GM23338 (cell line): ENCODE measurements at regions not wholly inside any gene's neighbourhood (a gene's known extent, or its start where the extent isn't known, plus 50 kb on each side); places are given as distances from the start of the nearest gene placed in this dataset.

Experiments
- ATAC-seq: fragments of 200-7000 bp; cut with Tn5 transposase; 3 replicates; pipeline ENCODE4 v1.9.1; 2020
- DNase-seq: peaks from one replicate; pipeline ENCODE4 v3.0.0-alpha.2; 2015; ENCODE audit warnings: low spot score
- H2AFZ ChIP-seq: fragments of 200-600 bp; sonication (generic); 2 replicates; pipeline ENCODE4 v1.8.0; 2016; ENCODE audit warnings: antibody characterized with exemption, mild to moderate bottlenecking, moderate library complexity
- H3F3A ChIP-seq: fragments of 200-600 bp; sonication (generic); replicated peaks from 2 replicates; pipeline ENCODE4 v1.8.0; 2017; ENCODE audit warnings: antibody characterized with exemption, mixed run types, low read depth
- H3K27ac ChIP-seq: fragments of 200-600 bp; sonication (generic); 2 replicates; pipeline ENCODE4 v1.6.1; 2016; ENCODE audit warnings: low read depth
- H3K27me3 ChIP-seq: fragments of 200-600 bp; sonication (generic); 2 replicates; pipeline ENCODE4 v1.8.0; 2016; ENCODE audit warnings: mild to moderate bottlenecking, mixed run types, moderate library complexity; ENCODE audit not compliant: insufficient read depth
- H3K36me3 ChIP-seq: fragments of 200-600 bp; sonication (generic); 2 replicates; pipeline ENCODE4 v1.8.0; 2016; ENCODE audit warnings: mild to moderate bottlenecking; ENCODE audit not compliant: insufficient read depth
- H3K4me1 ChIP-seq: fragments of 200-600 bp; sonication (generic); 2 replicates; pipeline ENCODE4 v1.8.0; 2016; ENCODE audit warnings: mild to moderate bottlenecking, moderate library complexity; ENCODE audit not compliant: insufficient read depth
- H3K4me2 ChIP-seq: fragments of 200-600 bp; sonication (generic); 2 replicates; pipeline ENCODE4 v1.7.1; 2017; ENCODE audit warnings: mixed run types
- H3K4me3 ChIP-seq: fragments of 200-600 bp; sonication (generic); 2 replicates; pipeline ENCODE4 v1.6.1; 2016; ENCODE audit warnings: mixed run types
- H3K79me2 ChIP-seq: fragments of 200-600 bp; sonication (generic); replicated peaks from 2 replicates; pipeline ENCODE4 v1.8.0; 2017; ENCODE audit warnings: mild to moderate bottlenecking; ENCODE audit not compliant: insufficient read depth
- H3K9me2 ChIP-seq: fragments of 200-600 bp; sonication (generic); 2 replicates; pipeline ENCODE4 v1.8.0; 2017; ENCODE audit not compliant: insufficient read depth
- H4K20me1 ChIP-seq: fragments of 200-600 bp; sonication (generic); replicated peaks from 2 replicates; pipeline ENCODE4 v1.8.0; 2017; ENCODE audit warnings: mild to moderate bottlenecking; ENCODE audit not compliant: insufficient read depth
- H3K27ac Mint-ChIP-seq: 2 replicates; pipeline ENCODE4 v1.8.0; 2020; ENCODE audit warnings: inconsistent platforms, mild to moderate bottlenecking, moderate library complexity, mixed read lengths
- H3K27me3 Mint-ChIP-seq: 3 replicates; pipeline ENCODE4 v1.8.0; 2022; ENCODE audit warnings: low read depth, mild to moderate bottlenecking, moderate library complexity, mixed read lengths, inconsistent platforms; ENCODE audit not compliant: insufficient read depth, poor library complexity
- H3K36me3 Mint-ChIP-seq: 3 replicates; pipeline ENCODE4 v1.8.0; 2021; ENCODE audit warnings: low read depth, mild to moderate bottlenecking, inconsistent platforms, moderate library complexity, mixed read lengths
- H3K4me1 Mint-ChIP-seq: 3 replicates; pipeline ENCODE4 v1.8.0; 2020; ENCODE audit warnings: mild to moderate bottlenecking, inconsistent platforms, mixed read lengths
- H3K4me3 Mint-ChIP-seq: 3 replicates; pipeline ENCODE4 v1.8.0; 2021; ENCODE audit warnings: moderate library complexity, mild to moderate bottlenecking, inconsistent platforms, mixed read lengths
- H3K9me3 Mint-ChIP-seq: 3 replicates; pipeline ENCODE4 v1.8.0; 2020; ENCODE audit warnings: moderate library complexity, mild to moderate bottlenecking, inconsistent platforms, mixed read lengths
- CREB1 ChIP-seq: fragments of 250-450 bp; sonication (Bioruptor Pico); IDR thresholded peaks from 2 replicates; pipeline ENCODE4 v1.5.0; 2020; ENCODE audit warnings: low read depth, mild to moderate bottlenecking, moderate library complexity
- ETS1 ChIP-seq: IDR thresholded peaks from 2 replicates; pipeline ENCODE4 v1.6.1; 2016; ENCODE audit warnings: antibody characterized with exemption
- EZH2 ChIP-seq: fragments of 200-600 bp; sonication (generic); IDR thresholded peaks from one replicate; pipeline ENCODE4 v1.8.0; 2017; ENCODE audit warnings: antibody characterized with exemption, mild to moderate bottlenecking, low read depth; ENCODE audit not compliant: unreplicated experiment
- EZH2phosphoT487 ChIP-seq: fragments of 200-600 bp; sonication (generic); IDR thresholded peaks from one replicate; pipeline ENCODE4 v1.8.1; 2018; ENCODE audit warnings: antibody characterized with exemption; ENCODE audit not compliant: unreplicated experiment
- JUNB ChIP-seq: IDR thresholded peaks from one replicate; pipeline ENCODE4 v1.6.1; 2016; ENCODE audit warnings: antibody characterized with exemption; ENCODE audit not compliant: unreplicated experiment
- NANOG ChIP-seq: IDR thresholded peaks from 2 replicates; pipeline ENCODE4 v1.6.1; 2016; ENCODE audit warnings: antibody characterized with exemption, borderline replicate concordance
- POLR2AphosphoS5 ChIP-seq: IDR thresholded peaks from 2 replicates; pipeline ENCODE4 v1.6.1; 2016; ENCODE audit warnings: antibody characterized with exemption, low read depth
- STAT1 ChIP-seq: IDR thresholded peaks from one replicate; pipeline ENCODE4 v1.6.1; 2016; ENCODE audit warnings: antibody characterized with exemption; ENCODE audit not compliant: unreplicated experiment
- ZNF114 ChIP-seq: fragments of 250-450 bp; sonication (Bioruptor Pico); IDR thresholded peaks from 2 replicates; pipeline ENCODE4 v1.5.0; 2020; ENCODE audit warnings: mild to moderate bottlenecking, moderate library complexity
- TF ChIP-seq, protein P1 (sequence below): IDR thresholded peaks from one replicate; pipeline ENCODE4 v1.6.1; 2018; ENCODE audit warnings: antibody characterized with exemption; ENCODE audit not compliant: unreplicated experiment
- TF ChIP-seq, protein P2 (sequence below), 2 experiments: fragments of 200-600 bp in 1 of 2; sonication (generic) in 1 of 2; conservative IDR thresholded peaks; 2 replicates each; pipeline versions ENCODE4 v1.5.1 to v1.6.1; 2016 to 2017; ENCODE audit warnings: antibody characterized with exemption in 2 of 2, low read depth in 2 of 2, mild to moderate bottlenecking in 2 of 2, moderate library complexity in 1 of 2

DNA sequence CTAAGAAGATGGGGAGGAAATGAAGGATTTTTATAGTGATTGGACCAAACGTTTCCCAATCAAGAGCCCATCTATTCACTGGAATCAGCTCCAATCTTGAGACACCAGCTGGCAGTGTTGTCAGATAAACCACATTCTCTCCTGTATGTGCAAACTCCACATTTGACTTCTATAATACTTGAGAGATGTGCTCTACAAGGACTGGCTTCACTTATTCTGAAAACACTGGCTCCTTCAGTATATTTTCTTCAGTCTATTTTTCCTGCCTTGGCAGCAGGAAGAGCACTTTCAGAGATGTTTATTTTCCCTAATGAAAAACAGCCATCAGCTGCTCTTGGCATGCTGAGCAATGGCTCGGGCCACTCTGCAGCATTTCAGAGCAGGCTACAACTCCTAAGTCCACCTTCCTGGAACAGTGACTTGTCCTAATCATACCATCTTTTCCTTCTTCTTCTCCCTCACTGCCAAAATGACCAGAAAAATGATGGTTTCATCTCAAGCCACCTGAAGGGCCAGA, 96.9 kb upstream of the FSTL4 start:
- TF ChIP-seq NANOG (no peak), ETS1 (no peak), CREB1 (CRISPR knock-in tag) (no peak)
- TF ChIP-seq, protein P1, sequence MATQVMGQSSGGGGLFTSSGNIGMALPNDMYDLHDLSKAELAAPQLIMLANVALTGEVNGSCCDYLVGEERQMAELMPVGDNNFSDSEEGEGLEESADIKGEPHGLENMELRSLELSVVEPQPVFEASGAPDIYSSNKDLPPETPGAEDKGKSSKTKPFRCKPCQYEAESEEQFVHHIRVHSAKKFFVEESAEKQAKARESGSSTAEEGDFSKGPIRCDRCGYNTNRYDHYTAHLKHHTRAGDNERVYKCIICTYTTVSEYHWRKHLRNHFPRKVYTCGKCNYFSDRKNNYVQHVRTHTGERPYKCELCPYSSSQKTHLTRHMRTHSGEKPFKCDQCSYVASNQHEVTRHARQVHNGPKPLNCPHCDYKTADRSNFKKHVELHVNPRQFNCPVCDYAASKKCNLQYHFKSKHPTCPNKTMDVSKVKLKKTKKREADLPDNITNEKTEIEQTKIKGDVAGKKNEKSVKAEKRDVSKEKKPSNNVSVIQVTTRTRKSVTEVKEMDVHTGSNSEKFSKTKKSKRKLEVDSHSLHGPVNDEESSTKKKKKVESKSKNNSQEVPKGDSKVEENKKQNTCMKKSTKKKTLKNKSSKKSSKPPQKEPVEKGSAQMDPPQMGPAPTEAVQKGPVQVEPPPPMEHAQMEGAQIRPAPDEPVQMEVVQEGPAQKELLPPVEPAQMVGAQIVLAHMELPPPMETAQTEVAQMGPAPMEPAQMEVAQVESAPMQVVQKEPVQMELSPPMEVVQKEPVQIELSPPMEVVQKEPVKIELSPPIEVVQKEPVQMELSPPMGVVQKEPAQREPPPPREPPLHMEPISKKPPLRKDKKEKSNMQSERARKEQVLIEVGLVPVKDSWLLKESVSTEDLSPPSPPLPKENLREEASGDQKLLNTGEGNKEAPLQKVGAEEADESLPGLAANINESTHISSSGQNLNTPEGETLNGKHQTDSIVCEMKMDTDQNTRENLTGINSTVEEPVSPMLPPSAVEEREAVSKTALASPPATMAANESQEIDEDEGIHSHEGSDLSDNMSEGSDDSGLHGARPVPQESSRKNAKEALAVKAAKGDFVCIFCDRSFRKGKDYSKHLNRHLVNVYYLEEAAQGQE: no peak
- TF ChIP-seq, protein P2, sequence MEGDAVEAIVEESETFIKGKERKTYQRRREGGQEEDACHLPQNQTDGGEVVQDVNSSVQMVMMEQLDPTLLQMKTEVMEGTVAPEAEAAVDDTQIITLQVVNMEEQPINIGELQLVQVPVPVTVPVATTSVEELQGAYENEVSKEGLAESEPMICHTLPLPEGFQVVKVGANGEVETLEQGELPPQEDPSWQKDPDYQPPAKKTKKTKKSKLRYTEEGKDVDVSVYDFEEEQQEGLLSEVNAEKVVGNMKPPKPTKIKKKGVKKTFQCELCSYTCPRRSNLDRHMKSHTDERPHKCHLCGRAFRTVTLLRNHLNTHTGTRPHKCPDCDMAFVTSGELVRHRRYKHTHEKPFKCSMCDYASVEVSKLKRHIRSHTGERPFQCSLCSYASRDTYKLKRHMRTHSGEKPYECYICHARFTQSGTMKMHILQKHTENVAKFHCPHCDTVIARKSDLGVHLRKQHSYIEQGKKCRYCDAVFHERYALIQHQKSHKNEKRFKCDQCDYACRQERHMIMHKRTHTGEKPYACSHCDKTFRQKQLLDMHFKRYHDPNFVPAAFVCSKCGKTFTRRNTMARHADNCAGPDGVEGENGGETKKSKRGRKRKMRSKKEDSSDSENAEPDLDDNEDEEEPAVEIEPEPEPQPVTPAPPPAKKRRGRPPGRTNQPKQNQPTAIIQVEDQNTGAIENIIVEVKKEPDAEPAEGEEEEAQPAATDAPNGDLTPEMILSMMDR (conservative IDR thresholded peaks at IDR 0.05; ENCODE audit: low read depth in 2 of 2): no peak
- no peak overlapping the region for H3K27ac ChIP-seq
- no peaks in the 10 kb centered on the region for H3K4me1 Mint-ChIP-seq
- H4K20me1 ChIP-seq: no peaks in the 10 kb centered on the region
- no peaks in the 10 kb centered on the region for H3K4me1 ChIP-seq
- H3K36me3 ChIP-seq: no peaks in the 10 kb centered on the region
- H3K4me3 ChIP-seq: no peak overlapping the region
- ATAC-seq (no peak), DNase-seq (no peak)
- H3K9me3 Mint-ChIP-seq: no peaks in the 10 kb centered on the region
- no peak overlapping the region for H2AFZ ChIP-seq
- H3K27me3 ChIP-seq: no peaks in the 10 kb centered on the region
- no peaks in the 10 kb centered on the region for H3K79me2 ChIP-seq
- no peaks in the 10 kb centered on the region for H3K27me3 Mint-ChIP-seq
- no peaks in the 10 kb centered on the region for H3K36me3 Mint-ChIP-seq
- no peaks in the 10 kb centered on the region for H3F3A ChIP-seq
- no peak overlapping the region for H3K4me3 Mint-ChIP-seq
- no peak overlapping the region for H3K4me2 ChIP-seq
- H3K27ac Mint-ChIP-seq: no peak overlapping the region
- no peaks in the 10 kb centered on the region for H3K9me2 ChIP-seq

DNA sequence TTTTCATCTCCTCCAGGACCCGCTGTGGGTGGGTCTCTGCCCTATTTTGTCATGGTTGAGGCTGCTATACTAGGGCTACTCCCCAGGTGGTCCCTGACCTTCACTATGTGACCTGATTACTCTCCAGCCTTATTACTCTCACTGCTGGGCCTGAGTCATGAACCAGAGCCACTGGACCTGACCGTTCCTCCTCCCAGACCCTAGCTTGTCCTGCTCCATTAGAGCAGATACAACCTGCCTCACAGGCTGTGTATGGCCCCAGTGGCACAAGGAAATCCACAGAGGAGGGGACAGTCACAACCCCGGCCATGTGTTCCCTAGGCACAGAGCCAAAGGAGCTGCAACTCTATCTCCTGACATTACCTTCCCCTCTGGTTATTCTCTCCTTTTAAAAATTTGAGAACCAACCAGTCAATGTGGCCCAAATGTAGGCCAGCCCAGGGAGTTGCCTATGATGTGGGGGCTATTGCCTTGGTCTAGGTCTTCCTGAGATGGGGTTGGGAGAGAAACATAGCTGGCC, 96.0 kb upstream of the FSTL4 start:
- no peak overlapping the region for H3K27ac ChIP-seq
- no peak overlapping the region for H3K4me3 ChIP-seq
- H3K4me1 ChIP-seq: no peaks in the 10 kb centered on the region
- H3F3A ChIP-seq: no peaks in the 10 kb centered on the region
- ATAC-seq (no peak), DNase-seq (no peak)
- H4K20me1 ChIP-seq: no peaks in the 10 kb centered on the region
- no peaks in the 10 kb centered on the region for H3K36me3 Mint-ChIP-seq
- no peaks in the 10 kb centered on the region for H3K4me1 Mint-ChIP-seq
- no peak overlapping the region for H2AFZ ChIP-seq
- no peaks in the 10 kb centered on the region for H3K27me3 ChIP-seq
- H3K4me3 Mint-ChIP-seq: no peak overlapping the region
- H3K4me2 ChIP-seq: no peak overlapping the region
- no peak overlapping the region for H3K27ac Mint-ChIP-seq
- no peaks in the 10 kb centered on the region for H3K27me3 Mint-ChIP-seq
- no peaks in the 10 kb centered on the region for H3K36me3 ChIP-seq
- H3K79me2 ChIP-seq: no peaks in the 10 kb centered on the region
- no peaks in the 10 kb centered on the region for H3K9me2 ChIP-seq
- H3K9me3 Mint-ChIP-seq: no peaks in the 10 kb centered on the region
- no peak for TF ChIP-seq NANOG
- TF ChIP-seq EZH2phosphoT487: no peak
- no peak for TF ChIP-seq STAT1
- TF ChIP-seq POLR2AphosphoS5: no peak
- TF ChIP-seq ZNF114: no peak
- no peak for TF ChIP-seq JUNB
- no peak for TF ChIP-seq EZH2
- no peak for TF ChIP-seq ETS1
